ENCODE measurements at regions not wholly inside any gene's neighbourhood (a gene's known extent, or its start where the extent isn't known, plus 50 kb on each side); places are given as distances from the start of the nearest gene placed in this dataset.

- TF ChIP-seq CTCF (IDR thresholded peaks at IDR 0.05) (no peak), POLR2A (IDR thresholded peaks at IDR 0.05) (no peak)
Observed at GRCh38 chr2:138121666-138122661, 157.7 kb downstream of the HNMT start.

Measured in Peyer's patch (tissue), 4 donors.